Astrocyte of the cerebellum (primary cell): ENCODE measurements at regions not wholly inside any gene's neighbourhood (a gene's known extent, or its start where the extent isn't known, plus 50 kb on each side); places are given as distances from the start of the nearest gene placed in this dataset.
"Not testable (repeated sequence)": the region's sequence is repeated elsewhere in the genome, so short reads cannot be mapped to it uniquely, and the experiment has no call there.

Experiments used
- DNase-seq: peaks from one replicate; pipeline ENCODE4 v3.0.0-alpha.2; 2011; ENCODE audit warnings: low read depth
- H3K4me3 ChIP-seq: 2 replicates; pipeline ENCODE4 v1.5.1; 2011; ENCODE audit warnings: mild to moderate bottlenecking, low read depth, low read length, moderate library complexity
- in situ Hi-C: cut with HindIII; loops from 2 replicates; pipeline ENCODE4 v1.10.0; 2017; ENCODE audit warnings: low sequenced_read_pairs
- TF ChIP-seq, protein P1 (sequence below): IDR thresholded peaks from 2 replicates; pipeline ENCODE4 v1.5.1; 2012; ENCODE audit warnings: low read length, low read depth, moderate library complexity, mild to moderate bottlenecking; ENCODE audit errors: missing control alignments

DNA sequence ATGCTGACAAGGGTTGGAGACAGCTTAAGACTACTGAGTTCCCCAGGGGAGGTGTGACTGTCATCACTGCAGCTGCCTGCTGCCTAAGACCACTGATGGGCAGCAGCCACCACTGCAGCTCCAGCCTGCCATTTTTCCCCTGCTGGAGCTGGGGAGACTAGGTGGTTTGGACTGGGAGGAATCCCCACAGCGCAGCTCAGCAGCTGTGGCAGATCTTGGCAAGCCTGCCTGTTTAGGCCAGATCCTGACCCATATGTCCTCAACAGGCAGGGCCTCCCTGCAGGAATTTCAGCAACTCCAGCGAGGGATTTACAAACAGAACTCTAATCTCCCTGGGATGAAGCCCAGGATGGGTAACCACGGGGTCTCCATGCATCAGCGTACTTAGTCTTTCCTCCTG is 356.4 kb upstream of the TOM1L1 start:
- no peak for DNase-seq
- TF ChIP-seq, protein P1, sequence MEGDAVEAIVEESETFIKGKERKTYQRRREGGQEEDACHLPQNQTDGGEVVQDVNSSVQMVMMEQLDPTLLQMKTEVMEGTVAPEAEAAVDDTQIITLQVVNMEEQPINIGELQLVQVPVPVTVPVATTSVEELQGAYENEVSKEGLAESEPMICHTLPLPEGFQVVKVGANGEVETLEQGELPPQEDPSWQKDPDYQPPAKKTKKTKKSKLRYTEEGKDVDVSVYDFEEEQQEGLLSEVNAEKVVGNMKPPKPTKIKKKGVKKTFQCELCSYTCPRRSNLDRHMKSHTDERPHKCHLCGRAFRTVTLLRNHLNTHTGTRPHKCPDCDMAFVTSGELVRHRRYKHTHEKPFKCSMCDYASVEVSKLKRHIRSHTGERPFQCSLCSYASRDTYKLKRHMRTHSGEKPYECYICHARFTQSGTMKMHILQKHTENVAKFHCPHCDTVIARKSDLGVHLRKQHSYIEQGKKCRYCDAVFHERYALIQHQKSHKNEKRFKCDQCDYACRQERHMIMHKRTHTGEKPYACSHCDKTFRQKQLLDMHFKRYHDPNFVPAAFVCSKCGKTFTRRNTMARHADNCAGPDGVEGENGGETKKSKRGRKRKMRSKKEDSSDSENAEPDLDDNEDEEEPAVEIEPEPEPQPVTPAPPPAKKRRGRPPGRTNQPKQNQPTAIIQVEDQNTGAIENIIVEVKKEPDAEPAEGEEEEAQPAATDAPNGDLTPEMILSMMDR = no peak
- in situ Hi-C loops = no loop called here
- no peak overlapping the region for H3K4me3 ChIP-seq

DNA sequence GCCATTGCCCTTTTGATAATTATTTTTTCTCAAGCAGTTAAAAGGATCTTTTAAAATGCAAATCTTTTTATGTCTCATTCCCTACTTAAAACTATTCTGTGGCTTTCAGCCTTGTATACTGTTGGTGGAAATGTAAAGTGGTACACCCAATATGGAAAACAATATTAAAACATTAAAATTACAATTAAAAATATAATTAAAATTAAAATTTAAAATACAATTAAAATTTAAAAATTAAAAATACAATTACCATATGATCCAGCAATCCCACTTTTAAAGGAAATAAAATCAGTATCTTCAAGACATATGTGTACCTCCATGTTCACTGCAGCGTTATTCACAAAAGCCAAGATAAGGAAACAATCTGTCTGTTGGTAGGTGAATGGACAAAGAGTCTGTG is 340.8 kb upstream of the TOM1L1 start:
- DNase-seq = no peak
- in situ Hi-C loops = no loop called here
- TF ChIP-seq, protein P1 = no peak
- H3K4me3 ChIP-seq = no peak overlapping the region

DNA sequence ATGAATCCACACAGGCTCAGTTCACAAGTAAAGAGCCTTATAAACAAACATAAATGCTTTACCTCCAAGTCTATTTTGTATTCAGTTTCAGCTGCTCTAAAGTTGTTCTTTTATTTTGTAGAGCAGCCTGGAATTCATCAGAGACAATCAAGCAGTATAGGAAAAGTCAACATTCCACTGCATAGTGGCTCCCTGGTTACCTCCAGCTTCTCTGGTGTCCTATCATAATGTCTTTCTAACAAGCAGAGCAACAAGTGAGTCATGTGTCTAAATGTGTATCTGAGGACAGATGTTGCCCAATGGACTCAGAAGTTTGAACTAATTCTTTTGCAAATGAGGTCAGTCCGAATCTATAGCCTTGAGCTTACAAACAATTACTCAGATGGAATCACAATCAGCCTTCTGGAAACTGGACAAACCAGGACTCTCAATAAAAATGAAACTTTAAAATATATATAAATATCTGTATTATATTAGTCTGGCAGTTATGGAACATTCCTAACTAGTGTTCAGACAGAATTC is 292.0 kb upstream of the TOM1L1 start:
- TF ChIP-seq, protein P1 = no peak
- H3K4me3 ChIP-seq = no peak overlapping the region
- no peak for DNase-seq
- in situ Hi-C loops = no loop called here

DNA sequence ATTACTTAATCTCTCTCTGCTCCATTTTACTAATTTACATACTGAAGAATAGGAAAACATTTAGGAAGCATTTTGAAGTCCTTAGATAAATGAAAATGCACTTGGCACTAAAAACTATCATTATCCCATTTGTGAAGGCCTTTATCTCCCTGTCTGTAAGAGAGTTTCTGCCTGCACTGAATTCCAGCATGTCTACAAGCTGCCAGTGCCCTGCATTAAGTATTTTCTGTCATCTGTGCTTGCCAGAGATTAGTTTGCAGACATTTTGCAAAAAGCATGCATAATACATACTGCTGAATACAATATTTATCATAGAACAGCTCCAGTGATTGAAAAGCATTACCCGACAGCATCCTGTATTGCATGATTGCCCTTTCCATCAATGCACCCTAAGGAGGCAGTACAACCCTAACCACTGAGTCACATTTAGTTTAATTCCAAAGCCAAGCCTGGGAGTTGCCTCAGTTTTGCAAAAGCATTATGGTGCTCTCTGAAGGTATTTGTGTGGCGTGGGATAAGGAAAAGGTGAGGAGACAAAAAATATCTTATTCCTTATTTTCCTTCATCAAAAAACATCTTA is 280.2 kb upstream of the TOM1L1 start:
- in situ Hi-C loops = no loop called here
- no peak overlapping the region for H3K4me3 ChIP-seq
- DNase-seq = no peak
- TF ChIP-seq, protein P1 = no peak

- no peak overlapping the region for H3K4me3 ChIP-seq
- in situ Hi-C loops = no loop called here
- TF ChIP-seq, protein P1 = no peak
- DNase-seq = no peak
Observed at GRCh38 chr17:54623746-54624145, 276.9 kb upstream of the TOM1L1 start.

DNA sequence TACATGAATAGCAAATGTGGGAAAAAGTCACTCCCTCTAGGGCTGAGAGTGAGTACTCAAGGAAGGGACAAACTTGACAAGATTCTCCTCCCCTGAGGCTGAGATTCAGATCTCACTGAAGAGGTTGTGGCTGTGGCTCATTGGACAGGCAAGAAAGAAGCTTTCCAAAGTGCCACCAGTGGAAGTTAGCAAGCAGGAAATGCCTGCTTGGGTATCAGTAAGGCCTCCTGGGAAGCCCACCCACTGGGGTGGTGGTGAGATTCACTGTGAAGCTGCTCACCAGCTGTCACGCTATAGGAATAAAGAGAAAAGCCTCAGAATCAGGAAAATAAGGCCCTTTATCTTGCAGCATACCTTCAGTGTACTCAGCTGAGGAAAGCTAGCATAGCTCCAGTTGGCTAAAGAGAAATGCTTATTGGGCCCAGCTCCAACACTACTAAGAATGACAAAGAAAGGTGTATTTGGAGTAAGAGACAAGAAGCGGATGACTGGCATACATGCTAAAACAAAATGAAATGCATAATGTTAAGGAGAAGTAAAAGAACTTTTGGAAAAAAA is 274.4 kb upstream of the TOM1L1 start:
- H3K4me3 ChIP-seq = no peak overlapping the region
- DNase-seq = no peak
- in situ Hi-C loops = no loop called here
- TF ChIP-seq, protein P1 = no peak

- in situ Hi-C loops, DNase-seq, H3K4me3 ChIP-seq: not testable (repeated sequence)
Observed at GRCh38 chr17:54639426-54639825, 261.2 kb upstream of the TOM1L1 start.
